ENCODE measurements at regions not wholly inside any gene's neighbourhood (a gene's known extent, or its start where the extent isn't known, plus 50 kb on each side); places are given as distances from the start of the nearest gene placed in this dataset.
A peak's percentile ranks its signal among the peaks of the same experiment; 100 is the strongest.
"Not testable (repeated sequence)": the region's sequence is repeated elsewhere in the genome, so short reads cannot be mapped to it uniquely, and the experiment has no call there.

DNA sequence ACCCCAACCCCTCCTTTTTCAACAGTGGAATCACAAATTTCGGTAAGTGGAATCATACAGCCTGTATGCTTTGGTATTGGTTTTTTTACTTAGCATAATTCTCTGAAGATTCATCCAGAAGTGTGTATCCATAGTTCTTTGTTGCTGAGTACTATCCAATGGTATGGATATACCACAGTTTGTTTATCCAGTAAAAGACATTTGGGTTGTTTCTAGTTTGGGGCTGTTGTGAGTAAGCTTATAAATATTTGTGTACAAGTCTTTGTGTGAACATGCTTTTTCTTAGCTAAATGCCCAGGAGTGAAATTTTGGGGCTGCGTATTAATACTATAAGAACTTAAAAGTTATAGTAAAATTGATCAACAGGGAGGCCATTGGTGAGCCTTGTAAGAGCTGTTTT is 57.5 kb upstream of the GC start:
- DNase-seq, result no peak

GRCh38 chr4:71847300-71847699 is 63.4 kb upstream of the GC start:
- no peak for DNase-seq

- no peak for DNase-seq
Measured at GRCh38 chr4:71855944-71856343, 72.1 kb upstream of the GC start.

DNA sequence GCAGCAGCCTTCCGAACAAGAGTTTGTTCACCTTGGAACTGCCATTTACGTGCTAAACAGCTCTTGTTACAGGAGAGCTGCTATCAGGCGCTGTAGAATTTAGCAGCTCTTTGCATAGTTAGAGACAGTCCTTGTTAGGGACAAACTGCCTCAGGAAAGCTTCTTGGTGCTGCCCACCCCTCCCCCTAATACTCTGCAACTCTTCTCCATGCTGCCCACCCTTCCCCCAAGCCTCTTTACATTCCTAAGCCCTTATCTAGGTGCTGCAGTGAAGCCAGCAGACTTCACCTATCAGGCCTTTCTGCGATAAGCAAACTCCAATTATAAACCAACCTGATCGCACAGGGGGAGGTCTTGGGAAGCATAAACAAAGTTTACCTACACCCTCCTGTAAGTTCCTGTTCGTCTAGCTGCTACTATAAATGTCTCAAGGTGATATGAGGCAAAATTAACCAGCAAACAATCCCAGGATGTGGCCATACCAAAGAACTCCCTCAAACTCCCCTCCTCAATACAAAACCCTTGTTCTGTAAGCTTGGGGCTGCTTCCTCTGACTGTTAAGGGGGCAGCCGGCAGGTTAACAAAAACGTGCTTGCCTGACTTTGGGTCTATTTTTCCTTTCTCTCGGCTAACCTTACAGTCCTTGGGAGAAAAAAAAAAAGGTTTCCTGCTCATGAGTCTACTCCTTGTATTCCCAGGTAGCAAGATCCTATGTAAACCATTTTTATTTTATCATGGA is 74.0 kb upstream of the GC start:
- DNase-seq, result no peak

DNA sequence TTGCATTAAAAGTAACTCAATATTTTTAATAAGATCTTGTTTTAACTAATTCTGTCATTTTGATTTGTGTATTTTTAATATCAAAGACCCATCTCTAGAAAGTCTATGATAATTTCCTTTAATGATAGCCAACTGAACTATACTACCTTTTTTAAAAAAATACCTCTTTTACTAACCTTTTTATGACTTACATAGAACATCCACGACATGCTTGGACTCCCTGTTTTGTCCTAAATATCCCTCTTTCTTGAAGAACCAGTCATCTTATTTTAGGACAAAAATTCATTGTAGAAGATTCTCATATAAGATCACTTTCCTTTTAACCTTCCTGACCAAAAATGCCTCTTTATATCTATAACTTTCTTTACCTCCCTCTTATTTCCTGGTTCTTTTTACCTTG is 76.8 kb upstream of the GC start:
- DNase-seq, result no peak

DNA sequence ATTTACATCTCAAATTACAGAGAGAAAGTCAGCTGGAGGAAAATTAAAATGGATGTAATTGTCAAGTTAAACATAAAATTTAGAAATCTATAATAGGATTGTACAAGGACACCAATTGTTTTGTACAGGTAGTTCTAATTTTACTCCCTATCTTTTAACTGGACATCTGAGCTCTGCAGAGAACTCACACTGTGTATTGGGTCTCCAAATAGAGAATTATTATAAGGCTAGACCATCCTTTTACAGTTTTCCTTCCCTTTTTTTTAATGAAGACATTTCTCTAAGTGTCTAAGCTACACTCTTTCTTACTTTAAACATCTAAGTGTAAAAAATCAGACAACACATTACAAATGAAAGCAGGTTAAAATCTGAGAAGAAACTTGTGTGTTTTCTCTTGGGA is 78.4 kb upstream of the GC start:
- no peak for DNase-seq

DNA sequence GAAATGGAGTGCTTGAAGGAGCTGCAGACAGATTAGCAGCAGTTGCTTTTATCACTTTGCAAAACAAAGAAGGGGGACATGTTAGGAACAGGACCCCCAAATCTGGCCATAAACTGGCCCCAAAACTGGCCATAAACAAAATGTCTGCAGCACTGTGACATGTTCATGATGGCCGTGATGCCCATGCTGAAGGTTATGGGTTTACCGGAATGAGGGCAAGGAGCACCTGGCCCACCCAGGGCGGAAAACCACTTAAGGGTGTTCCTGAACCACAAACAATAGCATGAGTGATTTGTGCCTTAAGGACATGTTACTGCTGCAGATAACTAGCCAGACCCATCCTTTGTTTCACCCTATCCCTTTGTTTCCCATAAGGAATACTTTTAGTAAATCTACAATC is 79.6 kb upstream of the GC start:
- no peak for DNase-seq

DNA sequence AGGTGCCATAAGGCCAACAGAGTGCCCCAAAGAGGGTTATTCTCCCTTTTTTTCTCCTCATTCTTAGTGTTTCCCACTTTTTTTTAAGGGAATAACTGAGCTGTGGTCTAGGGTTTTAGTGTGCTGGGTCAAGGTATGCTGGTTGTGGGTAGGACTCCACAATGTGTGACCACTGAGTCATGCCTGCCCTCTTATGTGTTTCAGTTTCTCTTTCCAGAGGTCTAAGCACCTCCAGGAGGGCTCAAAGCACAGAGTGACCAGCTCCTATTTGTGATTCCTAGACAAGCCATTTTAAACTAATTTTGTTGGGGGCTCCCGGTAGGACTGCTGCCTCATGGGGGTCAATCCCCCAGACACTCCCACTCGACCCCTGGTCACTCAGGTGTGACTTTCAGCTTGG is 80.5 kb upstream of the GC start:
- no peak for DNase-seq

DNA sequence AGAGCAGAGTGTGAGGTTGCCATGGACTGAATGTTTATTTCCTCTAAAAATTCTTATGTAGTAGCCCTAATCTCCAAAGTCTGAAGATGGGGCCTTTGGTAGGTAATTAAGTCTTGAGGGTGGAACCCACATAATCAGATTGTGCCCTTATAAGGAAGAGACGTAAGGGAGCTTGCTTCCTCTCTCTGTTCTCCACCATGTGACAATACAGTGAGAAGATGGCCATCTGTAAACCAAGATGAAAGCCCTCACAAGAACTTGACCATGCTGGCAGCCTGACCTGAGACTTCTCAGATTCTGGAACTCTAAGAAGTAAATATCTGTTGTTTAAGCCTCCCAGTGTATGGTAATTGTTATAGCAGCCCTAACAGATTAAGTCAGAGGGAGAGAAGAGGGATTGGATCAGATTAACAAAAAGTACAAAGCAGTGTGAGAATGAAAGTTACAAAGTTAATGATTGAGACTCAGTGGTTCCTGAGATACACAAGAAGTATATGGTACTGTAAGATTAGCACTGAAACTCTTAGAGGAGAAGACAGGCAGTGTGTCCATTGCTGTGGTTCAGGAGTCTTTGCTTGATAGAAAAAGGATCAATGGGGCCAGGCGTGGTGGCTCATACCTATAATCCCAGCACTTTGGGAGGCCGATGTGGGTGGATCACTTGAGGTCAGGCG is 82.5 kb upstream of the GC start:
- no peak for DNase-seq

DNA sequence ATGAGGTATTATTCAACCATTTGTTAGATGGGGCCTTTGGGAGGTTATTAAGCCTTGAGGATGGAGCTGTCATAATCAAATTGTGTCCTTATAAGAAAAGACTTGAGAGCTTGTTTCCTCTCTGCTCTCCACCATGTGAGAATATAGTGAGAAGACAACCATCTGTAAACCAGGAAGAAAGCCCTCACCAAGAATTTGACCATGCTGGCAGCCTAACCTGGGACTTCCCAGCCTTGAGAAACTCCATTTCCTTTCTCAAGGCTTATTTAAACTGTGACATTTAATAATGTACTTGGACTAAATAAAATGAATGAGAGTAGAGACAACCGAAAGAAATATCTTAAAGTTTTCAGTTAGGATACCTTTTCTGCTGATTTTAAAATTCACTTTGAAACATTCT is 83.7 kb upstream of the GC start:
- DNase-seq, result no peak

DNA sequence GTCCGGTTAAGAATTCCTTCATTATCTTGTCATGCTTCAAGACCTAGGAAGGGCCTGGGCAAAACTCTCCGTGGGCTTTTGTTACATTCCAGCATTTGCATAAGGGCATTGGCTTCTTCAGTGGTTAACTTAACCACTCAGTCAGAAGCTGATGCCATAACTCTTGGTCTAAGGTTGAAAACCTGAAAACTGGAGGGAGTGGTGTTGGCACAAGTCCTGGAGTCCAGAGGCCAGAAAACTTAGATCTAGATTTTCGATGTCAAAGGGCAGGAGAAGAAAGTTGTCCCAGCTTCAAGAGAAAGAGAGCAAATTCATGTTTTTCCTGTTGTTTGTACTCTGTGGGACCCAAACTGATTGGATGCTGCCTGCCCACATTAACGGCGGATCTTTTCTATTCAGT is 86.6 kb upstream of the GC start:
- no peak for DNase-seq

DNA sequence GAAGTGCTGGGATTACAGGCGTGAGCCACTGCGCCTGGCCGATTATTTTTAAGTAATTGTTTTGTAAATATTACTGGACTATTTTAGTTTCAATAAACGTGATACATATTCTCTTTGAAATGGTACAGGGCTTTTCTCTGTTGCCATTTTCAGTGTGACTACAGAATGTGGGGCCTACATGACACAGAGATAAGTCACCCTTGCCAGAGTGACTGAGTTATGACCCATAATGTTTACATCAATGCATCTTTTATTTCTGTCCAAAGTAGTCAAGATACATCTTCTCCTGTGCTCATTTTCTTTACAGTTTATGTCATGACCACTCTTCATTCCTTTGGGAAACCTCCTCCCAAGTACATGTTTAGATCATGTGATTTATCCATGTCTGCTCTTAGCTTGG is 88.3 kb upstream of the GC start:
- no peak for DNase-seq

DNA sequence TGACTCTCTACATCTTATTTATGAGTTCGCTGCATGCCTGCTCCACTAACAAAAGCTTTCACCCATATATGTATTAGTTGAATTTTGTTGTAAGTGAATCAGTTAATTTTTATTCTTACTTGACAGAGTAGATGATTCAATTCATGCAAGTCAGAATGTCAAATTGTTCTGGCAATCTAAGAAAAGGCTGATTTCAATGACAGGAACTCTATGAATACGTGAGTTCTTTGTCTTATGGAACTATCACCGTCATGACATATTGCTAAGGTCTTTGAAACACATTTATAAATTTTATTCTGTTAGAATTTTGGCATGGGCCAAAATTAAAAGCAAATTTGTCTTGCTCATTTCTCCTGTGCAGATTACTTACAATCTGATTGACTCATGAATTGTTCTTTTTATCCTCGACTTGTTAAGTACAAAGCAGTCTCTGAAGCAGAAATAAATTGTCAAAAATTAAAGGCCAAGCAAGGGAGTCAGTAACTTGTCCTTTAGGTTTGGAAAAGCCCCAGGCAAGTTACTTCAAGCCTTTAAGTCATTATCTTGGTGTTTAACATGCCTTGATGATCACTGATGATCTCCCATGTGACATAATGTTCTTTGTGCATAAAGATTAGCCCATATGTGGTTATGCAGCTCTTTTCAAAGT is 89.0 kb upstream of the GC start:
- peak; percentile 71 for DNase-seq

DNA sequence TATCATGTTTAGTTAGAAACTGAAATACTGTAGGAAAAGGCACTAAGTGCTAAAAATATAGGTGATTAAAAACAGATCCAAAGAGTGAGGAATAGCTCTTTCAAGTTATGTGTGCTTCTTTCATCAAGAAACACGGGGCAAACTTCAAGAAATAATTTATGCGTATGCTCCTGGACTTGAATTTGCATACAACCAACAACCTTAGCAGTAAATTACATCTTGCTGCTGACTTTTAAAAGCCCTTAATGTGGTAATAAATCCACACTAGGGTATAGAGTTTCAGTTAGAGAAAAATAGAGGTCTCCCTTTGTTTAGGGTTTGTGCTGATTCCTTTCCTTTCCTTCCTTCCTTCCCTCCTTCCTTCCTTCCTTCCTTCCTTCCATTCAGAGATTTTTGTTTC is 94.5 kb upstream of the GC start:
- DNase-seq, result no peak

DNA sequence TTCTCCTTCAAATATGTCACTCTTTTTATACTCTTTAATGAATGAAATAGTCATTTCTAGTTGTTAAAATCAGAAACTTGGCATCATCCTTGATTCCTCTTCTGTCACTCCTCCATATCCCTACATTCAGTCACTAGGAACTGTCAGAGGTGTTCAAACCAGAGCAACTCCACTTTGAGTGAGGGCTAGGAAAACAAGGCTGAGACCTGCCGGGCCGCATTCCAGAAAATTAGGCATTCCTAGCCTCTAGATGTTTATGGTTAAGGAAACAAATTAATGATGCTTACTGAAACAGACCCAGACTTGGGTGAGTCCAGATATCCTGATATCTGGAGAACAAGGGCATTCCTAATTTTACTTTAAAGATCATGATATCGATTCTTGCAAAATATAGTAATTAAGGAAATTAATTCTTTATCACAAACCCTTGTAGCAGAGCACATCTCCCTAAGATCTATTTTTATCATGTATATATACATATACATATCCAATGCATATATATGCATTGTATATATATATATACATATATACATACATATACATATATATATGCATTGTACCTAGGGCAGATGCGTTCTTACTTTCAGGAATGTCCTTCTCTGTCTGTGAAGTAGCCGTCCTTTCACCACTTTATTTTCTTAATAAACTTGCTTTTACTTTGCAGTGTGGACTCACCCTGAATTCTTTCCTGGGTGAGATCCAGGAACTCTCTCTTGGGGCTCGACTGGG is 98.4 kb upstream of the GC start:
- DNase-seq, result peak; percentile 21

GRCh38 chr4:71900366-71900765 is 116.5 kb upstream of the GC start:
- not testable (repeated sequence) for DNase-seq

- DNase-seq, result not testable (repeated sequence)
Measured at GRCh38 chr4:71905594-71905993, 121.7 kb upstream of the GC start.

DNA sequence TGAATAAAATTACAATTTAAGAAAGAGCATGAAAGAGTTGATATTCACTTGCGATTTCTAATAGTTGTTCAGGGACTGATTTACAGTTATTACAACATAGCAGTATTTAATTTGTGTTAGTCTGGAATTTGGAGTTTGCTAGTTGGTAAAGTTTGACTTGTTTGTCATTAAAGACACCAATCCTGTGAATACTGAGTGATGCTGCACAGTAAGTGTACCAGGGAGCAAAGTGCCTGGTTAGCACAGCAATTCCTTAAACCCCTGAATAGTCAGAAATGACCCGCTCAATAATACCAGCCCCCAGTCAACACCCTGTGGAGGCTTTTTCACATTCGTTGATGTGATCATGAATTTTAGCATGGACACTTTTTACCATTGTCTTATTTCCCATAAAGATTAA is 122.2 kb upstream of the GC start:
- DNase-seq, result no peak

DNA sequence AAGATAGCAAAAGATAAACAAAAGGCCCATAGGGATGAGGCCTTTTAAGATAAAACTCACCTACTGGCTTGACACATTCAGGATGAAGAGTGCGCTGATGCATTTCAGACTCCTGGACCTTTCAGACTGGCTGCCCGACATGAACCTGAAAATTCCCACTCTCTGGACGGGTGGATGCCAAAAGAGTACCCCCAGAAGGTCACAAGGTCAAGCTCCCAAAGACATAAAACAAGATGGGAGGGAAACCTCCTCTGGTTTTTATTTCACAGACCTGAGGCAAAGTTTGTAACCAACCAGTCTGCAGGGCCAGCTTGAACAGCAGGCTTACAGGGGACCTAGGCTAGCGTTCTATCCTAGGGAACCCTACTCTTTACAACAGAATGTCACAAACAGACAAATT is 123.2 kb upstream of the GC start:
- no peak for DNase-seq

- no peak for DNase-seq
Measured at GRCh38 chr4:71907782-71908181, 123.9 kb upstream of the GC start.

GRCh38 chr4:71913275-71913674 is 118.5 kb upstream of the NPFFR2 start:
- DNase-seq, result no peak

GRCh38 chr4:71923070-71923469 is 108.7 kb upstream of the NPFFR2 start:
- DNase-seq, result no peak

- DNase-seq, result no peak
Measured at GRCh38 chr4:71930459-71930858, 101.3 kb upstream of the NPFFR2 start.

GRCh38 chr4:71932941-71933340 is 98.9 kb upstream of the NPFFR2 start:
- no peak for DNase-seq

Data from eye (tissue), 1 donor.